Activated CD4-positive, alpha-beta T cell treated with anti-CD3 and anti-CD28 coated beads, Interleukin-2, amount 10 ng/mL, durations not matched to agents 7 days and 5 days (primary cell): ENCODE measurements at regions not wholly inside any gene's neighbourhood (a gene's known extent, or its start where the extent isn't known, plus 50 kb on each side); places are given as distances from the start of the nearest gene placed in this dataset.
A peak's percentile ranks its signal among the peaks of the same experiment; 100 is the strongest.

Source experiments
- CTCF ChIA-PET: fragments of 350-600 bp; sonication (Branson Sonifier 250); formaldehyde crosslinking; loops from one replicate; lab custom pipeline; 2021; ENCODE audit warnings: antibody characterized with exemption; lab: Charles Lee
- POLR2A ChIA-PET: fragments of 350-600 bp; sonication (Branson Sonifier 250); formaldehyde crosslinking; loops from one replicate; lab custom pipeline; 2021; ENCODE audit warnings: antibody characterized with exemption; lab: Charles Lee
- DNase-seq: peaks from one replicate; pipeline ENCODE4 v3.0.0-alpha.2; 2020
- H3K27ac Mint-ChIP-seq: one replicate; pipeline ENCODE4 v1.8.0; 2021; ENCODE audit warnings: mild to moderate bottlenecking, moderate library complexity, mixed read lengths
- H3K27me3 Mint-ChIP-seq: one replicate; pipeline ENCODE4 v1.8.0; 2021; ENCODE audit warnings: mixed read lengths
- H3K36me3 Mint-ChIP-seq: one replicate; pipeline ENCODE4 v1.8.0; 2021; ENCODE audit warnings: low read depth, mixed read lengths
- H3K4me1 Mint-ChIP-seq: one replicate; pipeline ENCODE4 v1.8.0; 2021; ENCODE audit warnings: mixed read lengths
- H3K4me3 Mint-ChIP-seq: one replicate; pipeline ENCODE4 v1.8.0; 2021; ENCODE audit warnings: mild to moderate bottlenecking, moderate library complexity, mixed read lengths
- H3K9me3 Mint-ChIP-seq: one replicate; pipeline ENCODE4 v1.8.0; 2021; ENCODE audit warnings: mixed read lengths

DNA sequence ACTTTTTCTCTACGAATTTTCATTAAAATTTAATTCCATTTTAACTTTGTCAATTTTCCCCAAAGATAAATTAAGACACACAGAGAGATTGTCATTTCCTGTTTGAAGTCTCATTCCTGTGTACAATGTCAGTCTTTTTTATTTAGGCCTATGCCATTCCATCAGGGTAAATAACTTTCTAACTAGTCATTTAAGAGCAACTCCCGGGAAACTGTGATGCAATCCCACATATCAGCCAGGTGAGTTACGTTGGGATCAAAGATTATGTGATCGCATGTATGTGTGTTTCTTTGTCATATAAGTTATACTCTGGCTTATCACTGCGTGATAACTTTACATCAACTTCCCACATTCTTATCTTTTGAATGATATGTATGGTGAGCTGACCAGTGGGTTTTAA is 86.1 kb upstream of the S1PR1 start:
- ChIA-PET POLR2A (no interaction called here), CTCF (interaction anchor here (1.1 kb wide), 1 partner anchor 28 kb away, joined by 3 read pairs; no protein-coding TSS in a partner anchor)
- H3K4me3 Mint-ChIP-seq = no peak overlapping the region
- peaks cover 9% of the 10 kb centered on the region for H3K9me3 Mint-ChIP-seq
- no peaks in the 10 kb centered on the region for H3K27me3 Mint-ChIP-seq
- H3K27ac Mint-ChIP-seq = no peak overlapping the region
- peaks cover 4% of the 10 kb centered on the region for H3K36me3 Mint-ChIP-seq
- peaks cover 24% of the 10 kb centered on the region for H3K4me1 Mint-ChIP-seq
- no peak for DNase-seq

- ChIA-PET POLR2A (no interaction called here), CTCF (interaction anchor here (1.1 kb wide), 1 partner anchor 29 kb away, joined by 3 read pairs; no protein-coding TSS in a partner anchor)
- Mint-ChIP-seq H3K36me3 (peaks cover 4% of the 10 kb centered on the region), H3K27ac (no peak overlapping the region), H3K9me3 (peaks cover 9% of the 10 kb centered on the region), H3K4me1 (peaks cover 26% of the 10 kb centered on the region), H3K27me3 (no peaks in the 10 kb centered on the region), H3K4me3 (no peak overlapping the region)
- DNase-seq = no peak
These were observed 86.6 kb upstream of the S1PR1 start for GRCh38 chr1:101150266-101150665.

DNA sequence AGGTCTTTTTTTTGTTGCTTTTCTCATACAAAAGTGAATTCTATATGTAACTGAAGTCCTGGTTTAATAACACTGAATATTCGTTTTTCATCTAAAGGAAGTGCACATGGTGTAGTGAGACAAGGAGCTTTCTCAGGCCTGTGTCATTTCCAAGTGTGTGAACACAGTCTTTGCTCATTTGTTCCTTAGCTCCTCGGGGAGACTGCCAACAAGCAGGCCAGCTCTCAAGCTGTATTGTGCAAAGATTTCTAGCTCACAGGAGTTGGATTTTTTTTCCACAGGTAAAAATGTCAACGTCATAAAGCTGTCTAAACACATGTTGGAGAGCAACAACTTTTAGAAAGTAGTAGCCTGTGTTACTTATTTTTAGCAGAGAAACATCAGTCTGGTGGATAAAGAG is 87.8 kb upstream of the S1PR1 start:
- Mint-ChIP-seq H3K4me1 (peaks cover 28% of the 10 kb centered on the region), H3K27ac (no peak overlapping the region), H3K4me3 (no peak overlapping the region), H3K27me3 (no peaks in the 10 kb centered on the region), H3K9me3 (peaks cover 9% of the 10 kb centered on the region), H3K36me3 (peaks cover 2% of the 10 kb centered on the region)
- ChIA-PET CTCF (no interaction called here), POLR2A (interaction anchor here (0.5 kb wide), 1 partner anchor 68 kb away, joined by 3 read pairs; no protein-coding TSS in a partner anchor)
- DNase-seq = no peak

DNA sequence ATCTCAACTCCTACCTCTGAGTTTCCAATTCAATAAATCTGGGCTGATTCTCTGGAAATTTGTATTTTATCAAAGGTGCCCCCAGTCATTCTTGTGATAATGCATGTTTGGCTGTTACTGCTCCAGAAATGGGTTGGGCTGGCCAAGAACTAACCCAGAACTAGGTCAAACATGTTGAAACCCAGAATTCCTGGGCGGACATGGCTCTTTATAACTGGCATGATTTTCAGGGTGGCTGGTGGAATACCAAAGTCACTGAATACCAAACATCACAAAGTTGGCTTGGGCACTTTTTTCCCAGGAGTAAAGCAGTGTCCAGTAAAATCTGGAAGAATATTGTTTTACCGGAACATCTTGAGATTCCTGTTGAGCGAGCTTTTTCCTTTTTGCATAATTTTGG is 89.4 kb upstream of the S1PR1 start:
- ChIA-PET POLR2A (no interaction called here), CTCF (no interaction called here)
- Mint-ChIP-seq H3K9me3 (peaks cover 13% of the 10 kb centered on the region), H3K4me1 (peaks cover 26% of the 10 kb centered on the region), H3K36me3 (peaks cover 6% of the 10 kb centered on the region), H3K4me3 (no peak overlapping the region), H3K27ac (no peak overlapping the region), H3K27me3 (no peaks in the 10 kb centered on the region)
- no peak for DNase-seq

GRCh38 chr1:101145449-101145820 is 91.4 kb upstream of the S1PR1 start:
- Mint-ChIP-seq H3K36me3 (peaks cover 9% of the 10 kb centered on the region), H3K27ac (no peak overlapping the region), H3K27me3 (no peaks in the 10 kb centered on the region), H3K9me3 (peaks cover 13% of the 10 kb centered on the region), H3K4me3 (no peak overlapping the region), H3K4me1 (peaks cover 18% of the 10 kb centered on the region)
- ChIA-PET CTCF (interaction anchor here (1.8 kb wide), 1 partner anchor 93 kb away, joined by 7 read pairs; no protein-coding TSS in a partner anchor), POLR2A (no interaction called here)
- no peak for DNase-seq

- H3K4me3 Mint-ChIP-seq = no peak overlapping the region
- peaks cover 20% of the 10 kb centered on the region for H3K4me1 Mint-ChIP-seq
- peaks cover 10% of the 10 kb centered on the region for H3K9me3 Mint-ChIP-seq
- ChIA-PET POLR2A (interaction anchor here (0.6 kb wide), 2 partner anchors 89 to 94 kb away, joined by 3 to 5 read pairs; no protein-coding TSS in a partner anchor), CTCF (interaction anchor here (1.8 kb wide), 1 partner anchor 94 kb away, joined by 7 read pairs; no protein-coding TSS in a partner anchor)
- no peak for DNase-seq
- H3K27ac Mint-ChIP-seq = no peak overlapping the region
- H3K27me3 Mint-ChIP-seq = no peaks in the 10 kb centered on the region
- peaks cover 9% of the 10 kb centered on the region for H3K36me3 Mint-ChIP-seq
These were observed 92.0 kb upstream of the S1PR1 start for GRCh38 chr1:101144671-101145448.

DNA sequence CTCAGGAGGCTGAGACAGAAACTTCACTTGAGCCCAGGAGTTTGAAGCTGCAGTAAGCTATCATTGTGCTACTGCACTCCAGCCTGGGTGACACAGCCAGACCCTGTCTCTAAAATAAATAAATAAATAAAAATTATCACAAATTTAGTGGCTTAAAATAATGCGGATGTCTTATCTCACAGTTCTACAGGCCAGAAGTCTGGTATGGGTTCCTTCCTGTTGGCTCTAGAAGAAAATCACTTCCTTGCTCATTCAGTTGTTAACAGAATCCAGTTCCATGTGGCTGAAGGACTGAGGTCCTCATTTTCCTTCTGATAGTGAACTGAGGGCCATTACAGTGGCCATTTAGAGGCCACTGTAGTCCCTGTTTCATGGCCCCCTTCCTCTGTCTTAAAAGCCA is 94.6 kb upstream of the S1PR1 start:
- H3K4me3 Mint-ChIP-seq = no peak overlapping the region
- CTCF ChIA-PET = interaction anchor here (0.7 to 1.3 kb wide), 2 partner anchors 98 to 126 kb away, joined by 3 read pairs; no protein-coding TSS in a partner anchor
- H3K9me3 Mint-ChIP-seq = peaks cover 9% of the 10 kb centered on the region
- no peak overlapping the region for H3K27ac Mint-ChIP-seq
- H3K36me3 Mint-ChIP-seq = peaks cover 9% of the 10 kb centered on the region
- POLR2A ChIA-PET = interaction anchor here (0.9 kb wide), 1 partner anchor 102 kb away, joined by 3 read pairs; no protein-coding TSS in a partner anchor
- no peak for DNase-seq
- H3K27me3 Mint-ChIP-seq = no peaks in the 10 kb centered on the region
- peaks cover 31% of the 10 kb centered on the region for H3K4me1 Mint-ChIP-seq

DNA sequence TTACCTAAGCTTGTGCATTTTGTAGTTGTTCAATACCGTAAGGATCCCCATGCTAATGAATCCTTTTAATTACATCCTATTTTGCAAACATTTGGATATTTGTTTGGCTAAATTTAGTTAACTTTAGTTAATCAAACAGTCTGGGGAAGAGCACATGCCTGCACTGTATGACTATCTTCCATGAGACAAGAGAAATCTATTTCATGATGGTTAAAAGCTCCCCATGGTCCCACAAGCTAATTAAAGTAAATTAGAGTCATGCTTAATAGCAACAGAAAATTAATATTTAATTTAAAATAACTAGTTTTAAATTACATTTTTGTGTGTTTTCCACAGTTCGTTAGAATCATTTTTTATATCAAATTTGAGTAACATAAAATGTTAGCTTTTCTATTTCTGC is 95.4 kb upstream of the S1PR1 start:
- H3K4me3 Mint-ChIP-seq = no peak overlapping the region
- H3K9me3 Mint-ChIP-seq = peaks cover 4% of the 10 kb centered on the region
- H3K27me3 Mint-ChIP-seq = no peaks in the 10 kb centered on the region
- H3K36me3 Mint-ChIP-seq = peaks cover 6% of the 10 kb centered on the region
- peaks cover 40% of the 10 kb centered on the region for H3K4me1 Mint-ChIP-seq
- H3K27ac Mint-ChIP-seq = no peak overlapping the region
- POLR2A ChIA-PET = interaction anchor here (0.6 to 0.9 kb wide), 2 partner anchors 97 to 103 kb away, joined by 3 to 4 read pairs; no protein-coding TSS in a partner anchor
- CTCF ChIA-PET = interaction anchor here (0.6 to 4.6 kb wide), 6 partner anchors 23 to 147 kb away, joined by 3 to 19 read pairs (median 3); no protein-coding TSS in a partner anchor
- no peak for DNase-seq

GRCh38 chr1:101139821-101140718 is 96.7 kb upstream of the S1PR1 start:
- Mint-ChIP-seq H3K27ac (no peak overlapping the region), H3K4me1 (peaks cover 47% of the 10 kb centered on the region), H3K27me3 (no peaks in the 10 kb centered on the region), H3K9me3 (peaks cover 5% of the 10 kb centered on the region), H3K4me3 (no peak overlapping the region), H3K36me3 (peaks cover 7% of the 10 kb centered on the region)
- ChIA-PET CTCF (interaction anchor here (1.2 to 4.6 kb wide), 7 partner anchors 9 to 148 kb away, joined by 3 to 19 read pairs (median 3); no protein-coding TSS in a partner anchor), POLR2A (no interaction called here)
- DNase-seq = no peak

- Mint-ChIP-seq H3K27me3 (no peaks in the 10 kb centered on the region), H3K4me3 (no peak overlapping the region), H3K36me3 (peaks cover 15% of the 10 kb centered on the region), H3K4me1 (peaks cover 56% of the 10 kb centered on the region), H3K27ac (no peak overlapping the region), H3K9me3 (peaks cover 9% of the 10 kb centered on the region)
- DNase-seq = no peak
- ChIA-PET CTCF (interaction anchor here (1.2 to 4.6 kb wide), 7 partner anchors 8 to 149 kb away, joined by 3 to 19 read pairs (median 3); no protein-coding TSS in a partner anchor), POLR2A (no interaction called here)
These were observed 97.7 kb upstream of the S1PR1 start for GRCh38 chr1:101139130-101139529.

- Mint-ChIP-seq H3K9me3 (peaks cover 6% of the 10 kb centered on the region), H3K27ac (peak overlapping the region; percentile 83), H3K4me1 (peaks cover 64% of the 10 kb centered on the region), H3K4me3 (peak overlapping the region; percentile 18), H3K36me3 (peaks cover 16% of the 10 kb centered on the region), H3K27me3 (no peaks in the 10 kb centered on the region)
- no peak for DNase-seq
- ChIA-PET POLR2A (interaction anchor here (0.6 kb wide), 2 partner anchors 101 to 148 kb away, joined by 3 to 5 read pairs; no protein-coding TSS in a partner anchor), CTCF (interaction anchor here (0.6 to 4.6 kb wide), 12 partner anchors 9 to 208 kb away, joined by 3 to 19 read pairs (median 3); no protein-coding TSS in a partner anchor)
These were observed 99.4 kb upstream of the S1PR1 start for GRCh38 chr1:101137144-101138126.
